ENCODE measurements at regions not wholly inside any gene's neighbourhood (a gene's known extent, or its start where the extent isn't known, plus 50 kb on each side); places are given as distances from the start of the nearest gene placed in this dataset.

GRCh38 chr19:31825134-31826094 is 476.2 kb upstream of the TSHZ3 start:
- no peak for DNase-seq (ENCODE audit: low read depth)
- H3K4me3 ChIP-seq (ENCODE audit: low read length) = no peak overlapping the region
- TF ChIP-seq CTCF (IDR thresholded peaks at IDR 0.05; ENCODE audit: insufficient read depth, low read depth, low read length, missing control alignments) = no peak

- no peak for TF ChIP-seq CTCF (IDR thresholded peaks at IDR 0.05; ENCODE audit: insufficient read depth, low read depth, low read length, missing control alignments)
- H3K4me3 ChIP-seq (ENCODE audit: low read length) = no peak overlapping the region
- no peak for DNase-seq (ENCODE audit: low read depth)
These were observed 477.1 kb upstream of the TSHZ3 start for GRCh38 chr19:31826325-31826724.

GRCh38 chr19:31831421-31832175 is 482.4 kb upstream of the TSHZ3 start:
- TF ChIP-seq CTCF (IDR thresholded peaks at IDR 0.05; ENCODE audit: insufficient read depth, low read depth, low read length, missing control alignments) = no peak
- DNase-seq (ENCODE audit: low read depth) = no peak
- no peak overlapping the region for H3K4me3 ChIP-seq (ENCODE audit: low read length)

- H3K4me3 ChIP-seq (ENCODE audit: low read length) = no peak overlapping the region
- DNase-seq (ENCODE audit: low read depth) = no peak
- no peak for TF ChIP-seq CTCF (IDR thresholded peaks at IDR 0.05; ENCODE audit: insufficient read depth, low read depth, low read length, missing control alignments)
These were observed 482.9 kb upstream of the TSHZ3 start for GRCh38 chr19:31832176-31832548.

GRCh38 chr19:31834070-31834469 is 484.8 kb upstream of the TSHZ3 start:
- DNase-seq (ENCODE audit: low read depth) = no peak
- no peak overlapping the region for H3K4me3 ChIP-seq (ENCODE audit: low read length)
- TF ChIP-seq CTCF (IDR thresholded peaks at IDR 0.05; ENCODE audit: insufficient read depth, low read depth, low read length, missing control alignments) = no peak

- no peak for DNase-seq (ENCODE audit: low read depth)
- no peak overlapping the region for H3K4me3 ChIP-seq (ENCODE audit: low read length)
- no peak for TF ChIP-seq CTCF (IDR thresholded peaks at IDR 0.05; ENCODE audit: insufficient read depth, low read depth, low read length, missing control alignments)
These were observed 489.1 kb upstream of the TSHZ3 start for GRCh38 chr19:31838163-31838815.

All from epithelial cell of esophagus (primary cell).